ENCODE measurements at regions not wholly inside any gene's neighbourhood (a gene's known extent, or its start where the extent isn't known, plus 50 kb on each side); places are given as distances from the start of the nearest gene placed in this dataset.

DNA sequence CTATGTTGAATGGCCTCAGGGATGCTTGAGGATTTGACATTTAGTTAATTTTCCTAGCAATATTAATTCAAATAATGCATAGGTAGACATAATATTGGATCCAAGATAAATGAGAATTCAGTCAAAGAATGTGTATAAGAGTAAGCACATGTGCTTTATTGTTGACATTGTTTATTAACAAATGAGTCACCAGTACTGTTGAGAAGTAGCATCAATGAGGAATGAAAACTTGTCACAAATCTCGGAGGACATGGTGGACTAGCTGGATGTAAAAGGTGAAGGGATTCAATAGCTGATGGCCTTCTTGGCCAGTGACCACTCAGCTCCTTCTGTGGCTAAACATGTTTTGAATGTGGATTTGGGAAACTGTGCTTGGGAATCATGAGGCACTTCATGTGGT is 1137.0 kb downstream of the HACE1 start:
- H3K36me3 ChIP-seq (ENCODE audit: control insufficient read depth in 4 of 4, insufficient read depth in 4 of 4, low read length in 4 of 4): no peaks in the 10 kb centered on the region
- DNase-seq (no peak), ATAC-seq (ENCODE audit: insufficient read depth, low FRiP score) (no peak)
- H3K27ac ChIP-seq (ENCODE audit: low read depth in 1 of 2, low read length in 1 of 2): no peak overlapping the region
- H3K27me3 ChIP-seq (ENCODE audit: control insufficient read depth in 3 of 3, insufficient read depth in 3 of 3, low read length in 2 of 3): no peaks in the 10 kb centered on the region
- TF ChIP-seq, protein P1, sequence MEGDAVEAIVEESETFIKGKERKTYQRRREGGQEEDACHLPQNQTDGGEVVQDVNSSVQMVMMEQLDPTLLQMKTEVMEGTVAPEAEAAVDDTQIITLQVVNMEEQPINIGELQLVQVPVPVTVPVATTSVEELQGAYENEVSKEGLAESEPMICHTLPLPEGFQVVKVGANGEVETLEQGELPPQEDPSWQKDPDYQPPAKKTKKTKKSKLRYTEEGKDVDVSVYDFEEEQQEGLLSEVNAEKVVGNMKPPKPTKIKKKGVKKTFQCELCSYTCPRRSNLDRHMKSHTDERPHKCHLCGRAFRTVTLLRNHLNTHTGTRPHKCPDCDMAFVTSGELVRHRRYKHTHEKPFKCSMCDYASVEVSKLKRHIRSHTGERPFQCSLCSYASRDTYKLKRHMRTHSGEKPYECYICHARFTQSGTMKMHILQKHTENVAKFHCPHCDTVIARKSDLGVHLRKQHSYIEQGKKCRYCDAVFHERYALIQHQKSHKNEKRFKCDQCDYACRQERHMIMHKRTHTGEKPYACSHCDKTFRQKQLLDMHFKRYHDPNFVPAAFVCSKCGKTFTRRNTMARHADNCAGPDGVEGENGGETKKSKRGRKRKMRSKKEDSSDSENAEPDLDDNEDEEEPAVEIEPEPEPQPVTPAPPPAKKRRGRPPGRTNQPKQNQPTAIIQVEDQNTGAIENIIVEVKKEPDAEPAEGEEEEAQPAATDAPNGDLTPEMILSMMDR (IDR thresholded peaks at IDR 0.05; ENCODE audit: control extremely low read depth, extremely low read depth): no peak
- no peaks in the 10 kb centered on the region for H3K9me3 ChIP-seq (ENCODE audit: control insufficient read depth in 4 of 4, insufficient read depth in 3 of 4, low read length in 3 of 4)
- H3K4me1 ChIP-seq (ENCODE audit: control insufficient read depth in 5 of 5, insufficient read depth in 5 of 5, low read length in 5 of 5): no peaks in the 10 kb centered on the region
- WGBS, 2 donors: 63 to 84% methylated on average over 1 of the region's 1 CpG
- H3K4me3 ChIP-seq: no peak overlapping the region
- no peak overlapping the region for H3K9ac ChIP-seq (ENCODE audit: insufficient read depth in 1 of 2, low read length in 2 of 2)

- WGBS, 2 donors: 90 to 92% methylated on average over 2 of the region's 2 CpGs
Observed at GRCh38 chr6:103721923-103722322, 1137.8 kb downstream of the HACE1 start.

GRCh38 chr6:103720393-103720792 is 1139.3 kb downstream of the HACE1 start:
- TF ChIP-seq, protein P1 (IDR thresholded peaks at IDR 0.05; ENCODE audit: control extremely low read depth, extremely low read depth): no peak
- Histone ChIP-seq H3K9ac (ENCODE audit: insufficient read depth in 1 of 2, low read length in 2 of 2) (no peak overlapping the region), H3K4me3 (no peak overlapping the region), H3K36me3 (ENCODE audit: control insufficient read depth in 4 of 4, insufficient read depth in 4 of 4, low read length in 4 of 4) (no peaks in the 10 kb centered on the region), H3K9me3 (ENCODE audit: control insufficient read depth in 4 of 4, insufficient read depth in 3 of 4, low read length in 3 of 4) (no peaks in the 10 kb centered on the region), H3K27me3 (ENCODE audit: control insufficient read depth in 3 of 3, insufficient read depth in 3 of 3, low read length in 2 of 3) (no peaks in the 10 kb centered on the region), H3K27ac (ENCODE audit: low read depth in 1 of 2, low read length in 1 of 2) (no peak overlapping the region), H3K4me1 (ENCODE audit: control insufficient read depth in 5 of 5, insufficient read depth in 5 of 5, low read length in 5 of 5) (no peaks in the 10 kb centered on the region)
- no peak for ATAC-seq (ENCODE audit: insufficient read depth, low FRiP score)
- no peak for DNase-seq

More at GRCh38 chr6:103721923-103722322, 1137.8 kb downstream of the HACE1 start:
- no peak for DNase-seq
- Histone ChIP-seq H3K4me1 (ENCODE audit: control insufficient read depth in 5 of 5, insufficient read depth in 5 of 5, low read length in 5 of 5) (no peaks in the 10 kb centered on the region), H3K4me3 (no peak overlapping the region), H3K9me3 (ENCODE audit: control insufficient read depth in 4 of 4, insufficient read depth in 3 of 4, low read length in 3 of 4) (no peaks in the 10 kb centered on the region), H3K27ac (ENCODE audit: low read depth in 1 of 2, low read length in 1 of 2) (no peak overlapping the region), H3K27me3 (ENCODE audit: control insufficient read depth in 3 of 3, insufficient read depth in 3 of 3, low read length in 2 of 3) (no peaks in the 10 kb centered on the region), H3K36me3 (ENCODE audit: control insufficient read depth in 4 of 4, insufficient read depth in 4 of 4, low read length in 4 of 4) (no peaks in the 10 kb centered on the region), H3K9ac (ENCODE audit: insufficient read depth in 1 of 2, low read length in 2 of 2) (no peak overlapping the region)
- ATAC-seq (ENCODE audit: insufficient read depth, low FRiP score): no peak
- TF ChIP-seq, protein P1 (IDR thresholded peaks at IDR 0.05; ENCODE audit: control extremely low read depth, extremely low read depth): no peak

GRCh38 chr6:103719545-103719944 is 1140.2 kb downstream of the HACE1 start:
- H3K27ac ChIP-seq (ENCODE audit: low read depth in 1 of 2, low read length in 1 of 2): no peak overlapping the region
- H3K9ac ChIP-seq (ENCODE audit: insufficient read depth in 1 of 2, low read length in 2 of 2): no peak overlapping the region
- DNase-seq (no peak), ATAC-seq (ENCODE audit: insufficient read depth, low FRiP score) (no peak)
- TF ChIP-seq, protein P1 (IDR thresholded peaks at IDR 0.05; ENCODE audit: control extremely low read depth, extremely low read depth): no peak
- H3K27me3 ChIP-seq (ENCODE audit: control insufficient read depth in 3 of 3, insufficient read depth in 3 of 3, low read length in 2 of 3): no peaks in the 10 kb centered on the region
- no peaks in the 10 kb centered on the region for H3K4me1 ChIP-seq (ENCODE audit: control insufficient read depth in 5 of 5, insufficient read depth in 5 of 5, low read length in 5 of 5)
- no peaks in the 10 kb centered on the region for H3K36me3 ChIP-seq (ENCODE audit: control insufficient read depth in 4 of 4, insufficient read depth in 4 of 4, low read length in 4 of 4)
- no peaks in the 10 kb centered on the region for H3K9me3 ChIP-seq (ENCODE audit: control insufficient read depth in 4 of 4, insufficient read depth in 3 of 4, low read length in 3 of 4)
- no peak overlapping the region for H3K4me3 ChIP-seq
